PC-3 (cell line): ENCODE measurements at regions not wholly inside any gene's neighbourhood (a gene's known extent, or its start where the extent isn't known, plus 50 kb on each side); places are given as distances from the start of the nearest gene placed in this dataset.

Experiments used
- ATAC-seq: fragments of 200-7000 bp; cut with Tn5 transposase; 2 replicates; pipeline ENCODE4 v1.9.1; 2020; ENCODE audit warnings: mild to moderate bottlenecking, moderate library complexity
- BruUV-seq: library from RNA; stranded (reverse); fragments of 400-500 nt; replicated peaks from 2 replicates; lab custom pipeline; 2021; lab: Mats Ljungman, UMichigan
- CTCF ChIA-PET: fragments of 300-600 bp; sonication (Branson Sonifier 250); formaldehyde crosslinking; loops from one replicate; lab custom pipeline; 2022; ENCODE audit warnings: antibody characterized with exemption; lab: Charles Lee
- POLR2A ChIA-PET: fragments of 300-600 bp; sonication (Branson Sonifier 250); formaldehyde crosslinking; loops from one replicate; lab custom pipeline; 2022; ENCODE audit warnings: antibody characterized with exemption; ENCODE audit not compliant: unreplicated experiment; lab: Charles Lee
- DNase-seq: peaks from one replicate; pipeline ENCODE4 v3.0.0-alpha.2; 2015
- H2AFZ ChIP-seq: fragments of 300-600 bp; sonication (generic); 2 replicates; pipeline ENCODE4 v1.6.0; 2016; ENCODE audit warnings: antibody characterized with exemption, low read length
- H3F3A ChIP-seq: fragments of 300-600 bp; sonication (generic); one replicate; pipeline ENCODE4 v1.6.0; 2017; ENCODE audit warnings: antibody characterized with exemption, low read length, control low read depth, mild to moderate bottlenecking; ENCODE audit not compliant: unreplicated experiment
- H3K27ac ChIP-seq: fragments of 300-600 bp; sonication (generic); 2 replicates; pipeline ENCODE4 v1.5.1; 2016; ENCODE audit warnings: mild to moderate bottlenecking, low read length
- H3K27me3 ChIP-seq: fragments of 300-600 bp; sonication (generic); 2 replicates; pipeline ENCODE4 v1.6.1; 2016; ENCODE audit warnings: low read length, mixed read lengths
- H3K36me3 ChIP-seq: fragments of 300-600 bp; sonication (generic); 2 replicates; pipeline ENCODE4 v1.6.1; 2016; ENCODE audit warnings: low read depth, mixed run types, low read length, mixed read lengths
- H3K4me1 ChIP-seq: fragments of 300-600 bp; sonication (generic); 2 replicates; pipeline ENCODE4 v1.5.1; 2016; ENCODE audit warnings: low read length; ENCODE audit not compliant: insufficient read depth
- H3K4me2 ChIP-seq: fragments of 300-600 bp; sonication (generic); 2 replicates; pipeline ENCODE4 v1.6.0; 2016; ENCODE audit warnings: low read length
- H3K4me3 ChIP-seq: fragments of 300-600 bp; sonication (generic); 2 replicates; pipeline ENCODE4 v1.5.1; 2016; ENCODE audit warnings: mild to moderate bottlenecking, low read length, mixed read lengths
- H3K79me2 ChIP-seq: fragments of 300-600 bp; sonication (generic); 2 replicates; pipeline ENCODE4 v1.6.1; 2017; ENCODE audit warnings: low read length, mixed read lengths
- H3K9ac ChIP-seq: fragments of 300-600 bp; sonication (generic); 2 replicates; pipeline ENCODE4 v1.6.0; 2016; ENCODE audit warnings: mild to moderate bottlenecking, low read length
- H3K9me2 ChIP-seq: fragments of 300-600 bp; sonication (generic); replicated peaks from 2 replicates; pipeline ENCODE4 v1.6.1; 2016; ENCODE audit warnings: mixed run types, low read length, mixed read lengths
- H3K9me3 ChIP-seq: fragments of 300-600 bp; sonication (generic); 2 replicates; pipeline ENCODE4 v1.6.1; 2016; ENCODE audit warnings: low read length, mixed read lengths
- H4K20me1 ChIP-seq: fragments of 300-600 bp; sonication (generic); 2 replicates; pipeline ENCODE4 v1.6.1; 2016; ENCODE audit warnings: low read length, mixed read lengths
- EZH2 ChIP-seq: fragments of 300-600 bp; sonication (generic); IDR thresholded peaks from one replicate; pipeline ENCODE4 v1.6.1; 2017; ENCODE audit warnings: antibody characterized with exemption, mild to moderate bottlenecking, low read length; ENCODE audit not compliant: unreplicated experiment
- EZH2phosphoT487 ChIP-seq: fragments of 300-600 bp; sonication (generic); IDR thresholded peaks from 2 replicates; pipeline ENCODE4 v1.6.1; 2018; ENCODE audit warnings: mild to moderate bottlenecking, antibody characterized with exemption, low read length, borderline replicate concordance
- intact Hi-C: fragments of 100-400 bp; cut with micrococcal nuclease; formaldehyde crosslinking; loops from 2 replicates; pipeline ENCODE4 v1.9.0; 2023
- TF ChIP-seq, protein P1 (sequence below): fragments of 300-600 bp; sonication (generic); conservative IDR thresholded peaks from 2 replicates; pipeline ENCODE4 v1.5.1; 2017; ENCODE audit warnings: antibody characterized with exemption, low read depth, mild to moderate bottlenecking, low read length

DNA sequence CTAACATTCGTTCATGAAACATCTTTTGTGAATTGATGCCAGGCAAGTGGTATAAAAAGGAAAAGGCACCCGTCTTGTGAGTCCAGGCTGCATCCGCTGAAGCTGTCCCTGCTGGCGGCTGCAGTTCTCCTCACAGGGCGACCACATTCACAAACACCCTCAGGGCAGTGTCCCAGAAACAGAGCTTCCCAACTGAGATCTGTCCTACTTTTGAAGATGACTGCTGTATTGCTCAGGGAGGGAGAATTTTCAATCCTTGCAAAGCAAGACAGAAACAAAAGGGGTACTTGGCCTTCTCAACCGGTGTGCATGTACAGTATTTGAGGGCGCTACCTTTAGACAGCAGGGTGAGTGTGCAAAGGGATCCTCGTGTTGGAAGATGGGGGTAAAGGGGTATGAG, 316.1 kb downstream of the GADD45G start:
- Histone ChIP-seq H3K4me1 (no peaks in the 10 kb centered on the region), H3K4me3 (no peak overlapping the region), H3K9me3 (no peaks in the 10 kb centered on the region), H3K4me2 (no peak overlapping the region), H3K9me2 (no peaks in the 10 kb centered on the region), H4K20me1 (no peaks in the 10 kb centered on the region), H3K27me3 (no peaks in the 10 kb centered on the region), H2AFZ (no peak overlapping the region), H3K9ac (no peak overlapping the region), H3K79me2 (no peaks in the 10 kb centered on the region), H3F3A (no peaks in the 10 kb centered on the region), H3K36me3 (no peaks in the 10 kb centered on the region), H3K27ac (no peak overlapping the region)
- DNase-seq (no peak), ATAC-seq (no peak)
- intact Hi-C loops, result no loop called here
- TF ChIP-seq EZH2phosphoT487 (no peak), EZH2 (no peak)
- TF ChIP-seq, protein P1, sequence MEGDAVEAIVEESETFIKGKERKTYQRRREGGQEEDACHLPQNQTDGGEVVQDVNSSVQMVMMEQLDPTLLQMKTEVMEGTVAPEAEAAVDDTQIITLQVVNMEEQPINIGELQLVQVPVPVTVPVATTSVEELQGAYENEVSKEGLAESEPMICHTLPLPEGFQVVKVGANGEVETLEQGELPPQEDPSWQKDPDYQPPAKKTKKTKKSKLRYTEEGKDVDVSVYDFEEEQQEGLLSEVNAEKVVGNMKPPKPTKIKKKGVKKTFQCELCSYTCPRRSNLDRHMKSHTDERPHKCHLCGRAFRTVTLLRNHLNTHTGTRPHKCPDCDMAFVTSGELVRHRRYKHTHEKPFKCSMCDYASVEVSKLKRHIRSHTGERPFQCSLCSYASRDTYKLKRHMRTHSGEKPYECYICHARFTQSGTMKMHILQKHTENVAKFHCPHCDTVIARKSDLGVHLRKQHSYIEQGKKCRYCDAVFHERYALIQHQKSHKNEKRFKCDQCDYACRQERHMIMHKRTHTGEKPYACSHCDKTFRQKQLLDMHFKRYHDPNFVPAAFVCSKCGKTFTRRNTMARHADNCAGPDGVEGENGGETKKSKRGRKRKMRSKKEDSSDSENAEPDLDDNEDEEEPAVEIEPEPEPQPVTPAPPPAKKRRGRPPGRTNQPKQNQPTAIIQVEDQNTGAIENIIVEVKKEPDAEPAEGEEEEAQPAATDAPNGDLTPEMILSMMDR, result no peak
- POLR2A ChIA-PET, result no interaction called here
- no TSS peak for BruUV-seq
- CTCF ChIA-PET, result no interaction called here

DNA sequence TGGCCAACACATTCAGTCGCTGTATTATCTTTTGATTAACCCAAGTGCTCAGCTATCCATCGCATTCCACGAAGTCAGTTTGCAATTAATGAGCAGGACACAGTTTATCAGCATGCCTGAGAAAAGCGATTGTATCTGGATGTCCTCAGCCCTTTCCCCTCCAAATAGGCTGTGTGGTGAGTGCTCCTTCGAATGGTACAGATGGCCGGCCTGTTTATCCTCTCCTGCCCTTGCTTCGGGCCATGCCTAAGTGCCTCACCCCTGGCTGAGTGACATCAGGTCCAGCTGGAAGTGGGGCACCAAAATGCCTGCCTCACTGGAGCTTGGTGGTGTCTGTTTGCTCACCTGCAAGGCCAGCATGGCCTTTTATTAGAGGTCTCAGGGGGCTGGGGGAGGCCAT, 317.3 kb downstream of the GADD45G start:
- no peak overlapping the region for H3K27ac ChIP-seq
- no peaks in the 10 kb centered on the region for H3K4me1 ChIP-seq
- no peak for TF ChIP-seq EZH2
- TF ChIP-seq, protein P1, result no peak
- no peak for TF ChIP-seq EZH2phosphoT487
- ChIA-PET CTCF (no interaction called here), POLR2A (no interaction called here)
- H3K27me3 ChIP-seq, result no peaks in the 10 kb centered on the region
- no peak overlapping the region for H3K9ac ChIP-seq
- H4K20me1 ChIP-seq, result no peaks in the 10 kb centered on the region
- no peaks in the 10 kb centered on the region for H3F3A ChIP-seq
- intact Hi-C loops, result no loop called here
- BruUV-seq, result no TSS peak
- no peak overlapping the region for H2AFZ ChIP-seq
- ATAC-seq (no peak), DNase-seq (no peak)
- no peaks in the 10 kb centered on the region for H3K9me2 ChIP-seq
- H3K79me2 ChIP-seq, result no peaks in the 10 kb centered on the region
- H3K4me2 ChIP-seq, result no peak overlapping the region
- no peaks in the 10 kb centered on the region for H3K9me3 ChIP-seq
- no peak overlapping the region for H3K4me3 ChIP-seq
- no peaks in the 10 kb centered on the region for H3K36me3 ChIP-seq

DNA sequence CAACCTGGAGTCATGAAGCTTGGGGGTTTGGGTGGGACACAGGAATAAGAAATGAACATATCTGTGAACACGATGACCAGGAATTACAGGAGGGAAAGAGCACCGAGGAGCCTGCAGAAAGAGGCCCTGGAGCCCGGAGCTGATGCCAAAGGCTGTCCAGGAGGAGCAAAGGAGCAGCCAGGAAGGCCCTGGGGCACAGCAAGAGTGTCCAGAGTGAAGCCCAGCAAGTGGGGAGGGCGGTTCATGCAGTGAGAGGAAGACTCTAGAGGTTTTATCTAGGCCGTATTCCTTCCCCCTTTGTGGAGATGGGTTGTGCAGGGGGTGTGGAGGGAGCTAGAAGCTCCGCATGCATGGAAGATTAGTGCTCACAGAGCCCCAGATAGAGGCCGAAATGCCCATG, 318.4 kb downstream of the GADD45G start:
- H3K9ac ChIP-seq, result no peak overlapping the region
- ChIA-PET CTCF (no interaction called here), POLR2A (no interaction called here)
- ATAC-seq, result no peak
- H3K4me2 ChIP-seq, result no peak overlapping the region
- no peak overlapping the region for H3K27ac ChIP-seq
- H3F3A ChIP-seq, result no peaks in the 10 kb centered on the region
- H3K9me2 ChIP-seq, result no peaks in the 10 kb centered on the region
- no peaks in the 10 kb centered on the region for H3K9me3 ChIP-seq
- no peaks in the 10 kb centered on the region for H3K27me3 ChIP-seq
- no peaks in the 10 kb centered on the region for H3K79me2 ChIP-seq
- no peak for DNase-seq
- no peaks in the 10 kb centered on the region for H4K20me1 ChIP-seq
- intact Hi-C loops, result no loop called here
- no peak overlapping the region for H2AFZ ChIP-seq
- H3K4me3 ChIP-seq, result no peak overlapping the region
- no TSS peak for BruUV-seq
- TF ChIP-seq EZH2, result no peak
- TF ChIP-seq, protein P1, result no peak
- no peak for TF ChIP-seq EZH2phosphoT487
- no peaks in the 10 kb centered on the region for H3K4me1 ChIP-seq
- H3K36me3 ChIP-seq, result no peaks in the 10 kb centered on the region
